K562 (cell line): ENCODE measurements at regions not wholly inside any gene's neighbourhood (a gene's known extent, or its start where the extent isn't known, plus 50 kb on each side); places are given as distances from the start of the nearest gene placed in this dataset.

ENCODE experiments used
- ATAC-seq: fragments of 200-7000 bp; cut with Tn5 transposase; 3 replicates; pipeline ENCODE4 v1.9.1; 2020; ENCODE audit warnings: moderate library complexity
- BruUV-seq: library from RNA; stranded (reverse); fragments of 400-500 nt; replicated peaks from 2 replicates; lab custom pipeline; 2021; lab: Mats Ljungman, UMichigan
- CTCF ChIA-PET: fragments of 300-600 bp; formaldehyde crosslinking; extraction: SDS; loops from one replicate; lab custom pipeline; 2021; ENCODE audit warnings: low intra/inter-chr PET ratio; lab: Yijun Ruan, JAX
- POLR2A ChIA-PET: fragments of 300-600, 350-650 bp; sonication (Branson Sonifier 250); formaldehyde crosslinking; extraction: SDS; loops from one replicate; lab custom pipeline; 2021; ENCODE audit warnings: antibody characterized with exemption, inconsistent platforms; lab: Yijun Ruan, JAX
- DNase-seq, 4 experiments: peaks; one replicate each; pipeline versions ENCODE4 v3.0.0 to v3.0.0-alpha.2; 2011 to 2018; ENCODE audit warnings: low spot score in 3 of 4, mixed read lengths in 3 of 4; ENCODE audit errors: extremely low read depth in 1 of 4
- FAIRE-seq: peaks from 2 replicates; lab custom pipeline; 2011; peaks lifted over from hg19 to GRCh38; lab: Jason Lieb, UNC
- H2AFZ ChIP-seq: 2 replicates; pipeline ENCODE4 v1.6.0; 2011; ENCODE audit warnings: low read depth, low read length, control low read depth, inconsistent platforms
- H3K27ac ChIP-seq: fragments of 200-600 bp; 3 replicates; pipeline ENCODE4 v1.8.0; 2011; ENCODE audit warnings: low read depth, mild to moderate bottlenecking, control low read depth, inconsistent platforms, low read length, moderate library complexity, mixed read lengths; ENCODE audit errors: extremely low read depth
- H3K27me3 ChIP-seq, 2 experiments: fragments of 300-600 bp in 1 of 2; 2 replicates in 1 of 2; 3 replicates in 1 of 2; pipeline versions ENCODE4 v1.6.0 to v1.8.0; 2011; ENCODE audit warnings: inconsistent platforms in 2 of 2, low read length in 2 of 2, mild to moderate bottlenecking in 1 of 2, mixed read lengths in 1 of 2, moderate library complexity in 1 of 2; ENCODE audit not compliant: control insufficient read depth in 2 of 2, insufficient read depth in 2 of 2
- H3K36me3 ChIP-seq: fragments of 300-600 bp; 3 replicates; pipeline ENCODE4 v1.8.0; 2011; ENCODE audit warnings: mild to moderate bottlenecking, low read length, inconsistent platforms; ENCODE audit not compliant: control insufficient read depth, insufficient read depth
- H3K4me1 ChIP-seq, 2 experiments: fragments of 200-600 bp in 1 of 2; replicated peaks in 1 of 2; 2 replicates in 1 of 2; 3 replicates in 1 of 2; pipeline versions ENCODE4 v1.5.1 to v1.8.0; 2011; ENCODE audit warnings: inconsistent platforms in 2 of 2, low read length in 2 of 2, mild to moderate bottlenecking in 1 of 2, mixed read lengths in 1 of 2, moderate library complexity in 1 of 2; ENCODE audit not compliant: control insufficient read depth in 2 of 2, insufficient read depth in 2 of 2
- H3K4me2 ChIP-seq: 2 replicates; pipeline ENCODE4 v1.6.1; 2011; ENCODE audit warnings: low read length, control low read depth, inconsistent platforms, mixed read lengths; ENCODE audit not compliant: insufficient read depth
- H3K4me3 ChIP-seq: fragments of 200-600 bp; sonication (generic), shearing (Covaris generic); 2 replicates; pipeline ENCODE4 v1.5.1; 2016; ENCODE audit warnings: control low read depth, inconsistent platforms
- H3K79me2 ChIP-seq: fragments of 200-600 bp; 3 replicates; pipeline ENCODE4 v1.8.0; 2011; ENCODE audit warnings: low read length, inconsistent platforms; ENCODE audit not compliant: control insufficient read depth, insufficient read depth
- H3K9ac ChIP-seq, 2 experiments: 2 replicates each; pipeline versions ENCODE4 v1.6.0 to v1.6.1; 2011; ENCODE audit warnings: low read depth in 2 of 2, low read length in 2 of 2, control low read depth in 1 of 2, inconsistent platforms in 1 of 2, mild to moderate bottlenecking in 1 of 2, mixed read lengths in 1 of 2; ENCODE audit not compliant: insufficient read depth in 1 of 2
- H3K9me1 ChIP-seq: one replicate; pipeline ENCODE4 v1.6.0; 2011; ENCODE audit warnings: inconsistent platforms, mild to moderate bottlenecking, low read length, moderate library complexity; ENCODE audit not compliant: control insufficient read depth, insufficient read depth
- H3K9me3 ChIP-seq: replicated peaks from 2 replicates; pipeline ENCODE4 v1.5.1; 2011; ENCODE audit warnings: low read depth, low read length, inconsistent platforms; ENCODE audit not compliant: control insufficient read depth, insufficient read depth
- H4K20me1 ChIP-seq: replicated peaks from 2 replicates; pipeline ENCODE4 v1.6.1; 2011; ENCODE audit warnings: low read length, inconsistent platforms, mixed read lengths; ENCODE audit not compliant: control insufficient read depth, insufficient read depth
- HDGF ChIP-seq: fragments of 450-650 bp; IDR thresholded peaks from 2 replicates; pipeline ENCODE4 v1.6.1; 2016
- MTF1 ChIP-seq: fragments of 250-450 bp; sonication (Bioruptor Pico); IDR thresholded peaks from 2 replicates; pipeline ENCODE4 v1.9.0; 2021; ENCODE audit warnings: moderate library complexity, mild to moderate bottlenecking, inconsistent platforms, borderline replicate concordance
- PHF8 ChIP-seq: fragments of 200-600 bp; sonication (generic); IDR thresholded peaks from 2 replicates; pipeline ENCODE4 v1.6.1; 2012; ENCODE audit warnings: mixed run types, mild to moderate bottlenecking, inconsistent platforms, low read length, moderate library complexity, borderline replicate concordance
- WGBS: fragments of 100-300 bp; shearing (Covaris generic); methylation state at CpG from one replicate; pipeline ENCODE4 v1.1.6; 2016; ENCODE audit warnings: low coverage, mixed read lengths; ENCODE audit not compliant: insufficient coverage; ENCODE audit errors: missing lambda C conversion rate; 5-methylcytosine and 5-hydroxymethylcytosine counted together
- in situ Hi-C: fragments of 300-500 bp; cut with MboI; formaldehyde crosslinking; loops from 4 replicates; pipeline ENCODE4 v1.15.0; 2018; ENCODE audit warnings: inconsistent platforms, mixed read lengths
- intact Hi-C: fragments of 100-400 bp; cut with micrococcal nuclease; formaldehyde crosslinking; loops from 2 replicates; pipeline ENCODE4 v1.14.2; 2022
- TF ChIP-seq, protein P1 (sequence below), 3 experiments: IDR thresholded peaks in 2 of 3; conservative IDR thresholded peaks in 1 of 3; 2 replicates each; pipeline ENCODE4 v1.5.1; 2011 to 2012; ENCODE audit warnings: low read length in 3 of 3, mild to moderate bottlenecking in 3 of 3, control low read depth in 2 of 3, improper control_type of control experiment in 1 of 3, inconsistent platforms in 1 of 3, low read depth in 1 of 3, mixed read lengths in 1 of 3, moderate library complexity in 1 of 3; ENCODE audit not compliant: insufficient read depth in 2 of 3

DNA sequence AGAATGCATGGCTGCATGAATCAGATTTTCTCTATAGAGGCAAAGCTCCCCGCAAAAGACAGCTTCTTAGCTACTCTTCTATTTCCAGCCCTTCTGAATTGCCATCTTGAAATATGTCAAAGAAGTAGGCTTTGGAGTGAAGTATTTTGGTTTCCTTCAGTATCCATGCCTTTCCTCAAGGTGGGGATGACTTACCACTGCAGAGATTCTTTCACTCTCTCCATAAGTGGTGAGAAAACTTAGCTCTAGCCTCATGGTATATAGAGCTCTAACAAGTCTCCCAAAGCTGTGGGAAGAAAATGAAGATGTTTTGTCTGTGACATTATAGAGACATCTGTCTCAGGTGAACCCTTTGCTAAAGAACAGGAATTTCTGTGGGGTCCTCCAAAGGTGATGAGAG lies 89.6 kb upstream of the ITGB1 start:
- WGBS = 8% methylated on average over 1 of the region's 1 CpG
- H3K36me3 ChIP-seq = no peaks in the 10 kb centered on the region
- H3K27me3 ChIP-seq = peaks cover 0 to 4% of the 10 kb centered on the region in 2 experiments; a peak in 3 of 5 replicates
- ATAC-seq (0 out of 3 replicates have a peak, but pooled peaks have one; percentile 26), DNase-seq (no peak), FAIRE-seq (no peak)
- POLR2A ChIA-PET = no interaction called here
- H3K27ac ChIP-seq = no peak overlapping the region
- in situ Hi-C loops = no loop called here
- no peak overlapping the region for H3K4me2 ChIP-seq
- no peaks in the 10 kb centered on the region for H3K79me2 ChIP-seq
- no peak overlapping the region for H3K9ac ChIP-seq
- H3K4me1 ChIP-seq = no peaks in the 10 kb centered on the region; a peak in 1 of 5 replicates
- CTCF ChIA-PET = no interaction called here
- H3K9me3 ChIP-seq = no peaks in the 10 kb centered on the region
- no peak overlapping the region for H3K4me3 ChIP-seq
- H2AFZ ChIP-seq = no peak overlapping the region
- intact Hi-C loops = no loop called here
- TF ChIP-seq PHF8 (no peak), MTF1 (no peak), HDGF (no peak)
- TF ChIP-seq, protein P1, sequence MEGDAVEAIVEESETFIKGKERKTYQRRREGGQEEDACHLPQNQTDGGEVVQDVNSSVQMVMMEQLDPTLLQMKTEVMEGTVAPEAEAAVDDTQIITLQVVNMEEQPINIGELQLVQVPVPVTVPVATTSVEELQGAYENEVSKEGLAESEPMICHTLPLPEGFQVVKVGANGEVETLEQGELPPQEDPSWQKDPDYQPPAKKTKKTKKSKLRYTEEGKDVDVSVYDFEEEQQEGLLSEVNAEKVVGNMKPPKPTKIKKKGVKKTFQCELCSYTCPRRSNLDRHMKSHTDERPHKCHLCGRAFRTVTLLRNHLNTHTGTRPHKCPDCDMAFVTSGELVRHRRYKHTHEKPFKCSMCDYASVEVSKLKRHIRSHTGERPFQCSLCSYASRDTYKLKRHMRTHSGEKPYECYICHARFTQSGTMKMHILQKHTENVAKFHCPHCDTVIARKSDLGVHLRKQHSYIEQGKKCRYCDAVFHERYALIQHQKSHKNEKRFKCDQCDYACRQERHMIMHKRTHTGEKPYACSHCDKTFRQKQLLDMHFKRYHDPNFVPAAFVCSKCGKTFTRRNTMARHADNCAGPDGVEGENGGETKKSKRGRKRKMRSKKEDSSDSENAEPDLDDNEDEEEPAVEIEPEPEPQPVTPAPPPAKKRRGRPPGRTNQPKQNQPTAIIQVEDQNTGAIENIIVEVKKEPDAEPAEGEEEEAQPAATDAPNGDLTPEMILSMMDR (IDR thresholded peaks at IDR 0.05 in 2 of 3, conservative IDR thresholded peaks at IDR 0.05 in 1 of 3; ENCODE audit: insufficient read depth in 2 of 3, low read depth in 1 of 3, low read length in 3 of 3) = peak in 1 of 3 experiments; percentile 12; a peak in 1 of 6 replicates
- H3K9me1 ChIP-seq = no peaks in the 10 kb centered on the region
- no TSS peak for BruUV-seq
- no peaks in the 10 kb centered on the region for H4K20me1 ChIP-seq
